LHCN-M2 (cell line): ENCODE measurements at regions not wholly inside any gene's neighbourhood (a gene's known extent, or its start where the extent isn't known, plus 50 kb on each side); places are given as distances from the start of the nearest gene placed in this dataset.
"Not testable (repeated sequence)": the region's sequence is repeated elsewhere in the genome, so short reads cannot be mapped to it uniquely, and the experiment has no call there.

Experiments
- DNase-seq: peaks from one replicate; pipeline ENCODE4 v3.0.0-alpha.2; 2012; ENCODE audit warnings: low read depth

- no peak for DNase-seq
Measured at GRCh38 chr12:115370207-115370606, 686.2 kb upstream of the TBX3 start.

- DNase-seq: not testable (repeated sequence)
Measured at GRCh38 chr12:115366277-115366676, 682.3 kb upstream of the TBX3 start.

DNA sequence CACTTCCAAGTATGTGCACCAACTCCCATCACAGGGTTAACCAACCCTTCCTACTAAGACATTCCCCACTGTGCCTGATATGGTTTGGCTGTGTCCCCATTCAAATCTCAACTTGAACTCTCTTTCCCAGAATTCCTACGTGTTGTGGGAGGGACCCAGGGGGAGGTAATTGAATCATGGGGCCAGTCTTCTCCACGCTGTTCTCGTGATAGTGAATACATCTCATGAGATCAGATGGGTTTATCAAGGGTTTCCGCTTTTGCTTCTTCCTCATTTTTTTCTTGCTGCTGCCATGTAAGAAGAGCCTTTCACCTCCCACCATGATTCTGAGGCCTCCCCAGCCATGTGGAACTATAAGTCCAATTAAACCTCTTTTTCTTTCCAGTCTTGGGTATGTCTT lies 681.8 kb upstream of the TBX3 start:
- DNase-seq: not testable (repeated sequence)

DNA sequence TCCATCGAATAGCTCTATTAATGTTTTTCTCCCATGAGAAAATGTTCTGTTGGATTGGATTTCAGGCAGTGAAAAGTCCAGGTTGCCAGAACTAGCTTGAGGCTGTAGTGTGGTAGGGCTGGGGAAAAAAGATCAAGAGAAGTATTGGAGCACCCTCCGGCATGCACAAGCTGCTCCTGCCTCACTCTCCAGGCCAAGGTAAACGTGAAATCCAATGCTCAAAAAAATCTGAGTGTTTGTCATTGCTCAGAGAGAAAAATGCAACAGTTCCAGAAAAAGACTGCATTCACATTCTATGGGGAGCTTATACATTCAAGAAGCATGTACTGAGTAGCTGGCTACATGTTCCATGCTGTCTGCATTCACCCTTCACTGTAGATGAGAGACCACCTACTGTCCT lies 680.9 kb upstream of the TBX3 start:
- no peak for DNase-seq

GRCh38 chr12:115362339-115362976 lies 678.5 kb upstream of the TBX3 start:
- DNase-seq: no peak

GRCh38 chr12:115357681-115358080 lies 673.7 kb upstream of the TBX3 start:
- DNase-seq: no peak

DNA sequence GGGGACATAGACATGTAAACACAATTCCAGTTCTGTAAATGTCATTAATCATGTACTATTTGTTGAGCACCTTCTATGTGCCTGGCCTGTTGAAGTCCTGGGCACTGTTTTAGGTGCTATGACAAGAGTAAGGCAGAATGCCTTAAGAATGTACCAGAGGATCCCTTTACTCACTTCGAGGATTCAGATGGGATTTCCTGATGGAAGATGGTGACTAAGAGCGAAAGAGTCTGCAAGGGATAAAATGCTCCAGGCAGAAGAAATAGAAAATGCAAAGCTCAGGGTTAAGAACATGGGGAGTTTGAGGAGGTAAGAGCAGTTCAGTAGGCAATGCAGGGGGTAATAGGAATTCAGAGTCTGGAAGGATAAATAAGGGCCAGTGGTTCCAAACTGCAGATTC lies 671.3 kb upstream of the TBX3 start:
- no peak for DNase-seq

DNA sequence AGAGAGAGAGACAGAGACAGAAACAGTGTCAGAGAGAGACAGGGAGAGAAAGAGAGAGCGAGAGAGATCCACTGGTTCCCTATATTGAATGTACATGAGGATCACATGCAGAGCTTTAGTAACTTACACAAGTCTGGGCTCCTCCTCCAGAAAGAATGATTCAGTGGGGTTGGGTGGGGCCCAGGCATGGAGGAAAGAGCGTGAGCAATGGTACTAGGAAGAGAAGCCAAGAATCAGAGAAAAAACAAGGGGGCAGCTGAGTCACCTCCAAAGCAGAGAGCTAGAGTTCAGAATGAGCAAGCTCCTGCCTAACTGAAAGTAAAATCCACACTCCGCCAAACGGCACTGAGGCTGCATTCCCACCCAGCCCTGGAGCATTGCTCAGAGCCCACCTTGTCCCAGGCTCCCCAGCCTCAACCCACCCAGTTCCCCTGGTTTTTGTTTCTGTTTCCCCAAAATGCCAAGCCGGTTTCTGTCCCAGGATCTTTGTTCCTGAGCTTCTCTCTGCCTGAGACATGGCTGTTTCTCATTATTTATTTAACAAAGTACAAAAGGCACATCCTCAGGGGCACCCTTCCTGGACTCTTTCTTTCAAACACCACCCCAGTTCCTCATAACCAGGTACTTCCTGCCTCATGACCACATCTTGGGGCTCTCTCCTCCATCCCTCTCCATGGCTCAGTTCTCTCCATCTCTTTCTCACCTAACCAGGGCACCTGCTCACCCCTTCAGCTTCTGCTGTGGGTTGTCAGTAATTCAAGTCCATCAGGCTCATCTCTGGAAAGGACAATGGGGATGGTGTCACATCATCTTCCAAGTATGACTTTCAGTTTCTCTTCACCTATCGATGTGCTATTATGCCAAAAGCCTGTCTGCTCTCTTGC lies 670.3 kb upstream of the TBX3 start:
- peak; percentile 63 for DNase-seq

- DNase-seq: no peak
Measured at GRCh38 chr12:115353467-115353866, 669.5 kb upstream of the TBX3 start.

DNA sequence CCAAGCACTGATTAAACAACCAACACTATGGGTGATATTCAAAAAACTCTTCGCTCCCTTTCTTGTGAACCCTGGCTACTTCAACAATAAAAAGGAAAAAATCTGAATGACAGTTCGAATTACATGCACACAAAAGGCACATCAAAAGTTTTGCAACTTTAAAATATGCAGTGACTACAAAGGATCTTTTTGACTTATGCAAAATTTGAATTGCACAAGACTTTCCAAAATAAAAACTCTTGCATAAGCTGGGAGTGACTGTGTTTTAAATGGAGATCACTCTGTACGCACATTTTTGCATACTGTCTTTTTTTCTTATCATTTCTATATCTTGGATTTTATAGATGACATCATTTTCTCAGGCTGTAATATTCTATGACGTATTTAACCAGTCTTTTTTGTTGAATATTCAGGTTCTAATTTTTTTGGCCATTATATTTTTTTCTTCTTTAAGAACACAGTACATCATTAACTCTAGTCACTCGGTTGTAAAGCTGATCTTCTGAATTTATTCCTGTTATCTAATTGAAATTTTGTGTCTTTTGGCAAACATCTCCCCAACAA lies 667.6 kb upstream of the TBX3 start:
- DNase-seq: no peak

DNA sequence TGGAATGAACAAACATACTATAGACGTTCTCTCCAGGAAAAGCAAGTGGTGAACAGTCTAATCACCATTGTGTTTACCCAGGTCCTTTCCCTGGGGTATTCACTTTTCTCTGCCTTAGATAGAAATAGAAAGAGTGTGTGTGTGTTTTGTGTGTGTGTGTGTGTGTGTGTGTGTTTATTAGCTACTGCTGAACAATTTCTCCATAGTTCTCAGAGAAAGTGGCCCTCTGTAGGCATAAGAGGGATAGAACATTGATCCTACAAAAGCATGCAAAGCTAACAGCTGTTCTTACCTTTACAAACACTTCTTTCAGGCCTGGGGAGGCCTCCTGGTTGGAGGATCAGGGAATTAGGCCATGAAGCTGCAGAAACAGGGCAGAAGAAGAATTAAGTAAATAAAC lies 665.7 kb upstream of the TBX3 start:
- no peak for DNase-seq

GRCh38 chr12:115348301-115348700 lies 664.3 kb upstream of the TBX3 start:
- no peak for DNase-seq

DNA sequence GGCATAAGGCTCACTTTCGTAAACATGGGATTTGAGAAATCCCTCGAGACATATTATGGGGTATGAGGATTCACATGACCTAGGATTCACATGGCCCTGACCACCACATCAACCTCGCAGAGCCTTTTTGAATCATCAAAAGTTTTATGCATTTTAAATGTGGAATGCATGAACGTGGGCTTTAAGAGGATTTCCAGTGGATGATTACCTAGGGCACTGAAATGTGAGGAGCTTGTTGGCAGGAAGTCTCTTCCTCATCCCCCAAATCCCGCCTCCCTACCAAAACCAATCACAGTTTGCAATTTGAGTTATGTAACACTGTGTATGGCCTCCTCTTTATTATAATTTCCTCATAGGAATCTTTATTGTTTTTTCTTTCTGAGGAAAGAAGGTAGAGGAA lies 659.6 kb upstream of the TBX3 start:
- DNase-seq: no peak

GRCh38 chr12:115343008-115343407 lies 659.0 kb upstream of the TBX3 start:
- no peak for DNase-seq

DNA sequence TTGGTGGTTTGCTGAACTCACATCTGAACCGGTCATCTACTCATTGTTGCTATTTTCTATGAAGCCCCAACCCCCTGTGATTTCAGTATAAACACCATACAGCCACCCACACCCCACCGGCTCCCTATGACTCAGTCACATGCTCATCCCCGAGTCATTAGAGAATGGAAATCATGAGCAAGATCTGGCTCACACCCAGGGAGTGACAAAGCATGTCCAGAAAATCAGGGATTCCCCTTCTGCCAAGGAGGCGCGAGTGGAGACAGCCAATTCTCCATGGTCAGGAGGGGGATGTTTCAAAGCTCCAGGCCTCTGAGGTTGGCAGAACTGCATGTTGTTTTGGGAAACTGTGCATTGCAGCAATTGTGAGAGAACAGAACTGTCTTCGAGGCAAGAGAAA lies 657.5 kb upstream of the TBX3 start:
- DNase-seq: peak; percentile 71

- DNase-seq: no peak
Measured at GRCh38 chr12:115338566-115339294, 654.8 kb upstream of the TBX3 start.

- DNase-seq: peak; percentile 19
Measured at GRCh38 chr12:115337693-115338543, 653.9 kb upstream of the TBX3 start.

GRCh38 chr12:115336506-115336905 lies 652.5 kb upstream of the TBX3 start:
- DNase-seq: no peak

DNA sequence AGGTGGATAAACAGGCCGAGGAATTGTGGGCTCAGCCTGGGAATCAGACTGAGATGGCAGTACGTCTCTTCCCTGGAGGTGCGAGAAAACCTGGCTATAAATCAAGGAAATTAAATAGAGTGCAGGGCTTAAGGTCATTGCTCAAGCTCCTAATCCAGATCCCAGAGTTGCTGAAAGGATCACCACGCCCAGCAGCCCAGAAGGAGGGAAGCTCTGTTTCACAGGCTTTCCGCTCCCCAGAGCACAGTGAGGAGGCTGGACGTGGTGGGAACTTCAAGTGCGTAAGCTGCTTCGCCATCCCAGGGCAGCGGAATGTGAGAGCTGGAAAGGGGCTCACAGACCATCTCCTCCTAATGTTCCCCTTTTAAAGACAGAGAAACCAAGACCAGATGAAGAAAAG lies 651.6 kb upstream of the TBX3 start:
- no peak for DNase-seq

- DNase-seq: no peak
Measured at GRCh38 chr12:115335048-115335447, 651.1 kb upstream of the TBX3 start.

DNA sequence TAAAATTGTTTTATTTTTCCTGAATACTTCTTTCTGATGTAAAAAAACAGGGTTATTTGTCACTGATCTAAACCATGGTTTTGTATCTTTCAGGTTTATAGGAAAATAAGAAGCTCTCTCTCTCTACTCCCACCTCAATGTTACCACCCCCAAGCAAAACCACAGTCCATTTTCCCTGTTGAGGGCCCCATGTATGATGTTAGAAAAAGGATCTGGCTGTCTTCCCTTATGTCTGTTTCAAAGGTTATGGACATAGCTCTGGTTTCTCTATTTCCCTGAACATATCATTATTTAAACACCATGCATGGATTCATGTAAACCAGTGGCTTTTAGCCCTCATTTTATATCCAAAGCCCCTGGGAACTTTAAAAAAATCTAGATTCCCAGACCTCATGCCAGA lies 649.0 kb upstream of the TBX3 start:
- DNase-seq: no peak
